A673 (cell line): ENCODE measurements at regions not wholly inside any gene's neighbourhood (a gene's known extent, or its start where the extent isn't known, plus 50 kb on each side); places are given as distances from the start of the nearest gene placed in this dataset.

Source experiments
- EZH2 ChIP-seq: fragments of 200-600 bp; sonication (generic); IDR thresholded peaks from 2 replicates; pipeline ENCODE4 v1.6.1; 2017; ENCODE audit warnings: borderline replicate concordance, low read depth, mild to moderate bottlenecking, mixed read lengths, antibody characterized with exemption, low read length; ENCODE audit not compliant: poor library complexity, severe bottlenecking
- TF ChIP-seq, protein P1 (sequence below): fragments of 300-800, 200-600 bp; sonication (generic); conservative IDR thresholded peaks from 2 replicates; pipeline ENCODE4 v1.5.1; 2017; ENCODE audit warnings: low read depth, mild to moderate bottlenecking, antibody characterized with exemption, low read length, moderate library complexity, mixed read lengths

GRCh38 chr9:106107716-106108115, 413.4 kb downstream of the TMEM38B start:
- TF ChIP-seq, protein P1, sequence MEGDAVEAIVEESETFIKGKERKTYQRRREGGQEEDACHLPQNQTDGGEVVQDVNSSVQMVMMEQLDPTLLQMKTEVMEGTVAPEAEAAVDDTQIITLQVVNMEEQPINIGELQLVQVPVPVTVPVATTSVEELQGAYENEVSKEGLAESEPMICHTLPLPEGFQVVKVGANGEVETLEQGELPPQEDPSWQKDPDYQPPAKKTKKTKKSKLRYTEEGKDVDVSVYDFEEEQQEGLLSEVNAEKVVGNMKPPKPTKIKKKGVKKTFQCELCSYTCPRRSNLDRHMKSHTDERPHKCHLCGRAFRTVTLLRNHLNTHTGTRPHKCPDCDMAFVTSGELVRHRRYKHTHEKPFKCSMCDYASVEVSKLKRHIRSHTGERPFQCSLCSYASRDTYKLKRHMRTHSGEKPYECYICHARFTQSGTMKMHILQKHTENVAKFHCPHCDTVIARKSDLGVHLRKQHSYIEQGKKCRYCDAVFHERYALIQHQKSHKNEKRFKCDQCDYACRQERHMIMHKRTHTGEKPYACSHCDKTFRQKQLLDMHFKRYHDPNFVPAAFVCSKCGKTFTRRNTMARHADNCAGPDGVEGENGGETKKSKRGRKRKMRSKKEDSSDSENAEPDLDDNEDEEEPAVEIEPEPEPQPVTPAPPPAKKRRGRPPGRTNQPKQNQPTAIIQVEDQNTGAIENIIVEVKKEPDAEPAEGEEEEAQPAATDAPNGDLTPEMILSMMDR: no peak
- TF ChIP-seq EZH2: no peak
